Activated naive CD8-positive, alpha-beta T cell treated with anti-CD3 and anti-CD28 coated beads, Interleukin-2, amount 50 U/mL, for 24 hours (primary cell): ENCODE measurements at regions not wholly inside any gene's neighbourhood (a gene's known extent, or its start where the extent isn't known, plus 50 kb on each side); places are given as distances from the start of the nearest gene placed in this dataset.

Source experiments
- ATAC-seq: fragments of 150-1000 bp; cut with Tn5 transposase; one replicate; pipeline ENCODE4 v1.10.0; 2021
- DNase-seq: peaks from one replicate; pipeline ENCODE4 v3.0.0; 2021
- H3K27ac Mint-ChIP-seq: one replicate; pipeline ENCODE4 v1.8.0; 2021; ENCODE audit warnings: mild to moderate bottlenecking, mixed read lengths
- H3K27me3 Mint-ChIP-seq: one replicate; pipeline ENCODE4 v1.8.0; 2021; ENCODE audit warnings: mixed read lengths
- H3K36me3 Mint-ChIP-seq: one replicate; pipeline ENCODE4 v1.8.0; 2021; ENCODE audit warnings: low read depth, mixed read lengths
- H3K4me1 Mint-ChIP-seq: one replicate; pipeline ENCODE4 v1.8.0; 2021; ENCODE audit warnings: mixed read lengths
- H3K4me3 Mint-ChIP-seq: one replicate; pipeline ENCODE4 v1.8.0; 2021; ENCODE audit warnings: mild to moderate bottlenecking, moderate library complexity, mixed read lengths
- H3K9me3 Mint-ChIP-seq: one replicate; pipeline ENCODE4 v1.8.0; 2021; ENCODE audit warnings: mixed read lengths

- no peak overlapping the region for H3K27ac Mint-ChIP-seq
- no peak for ATAC-seq
- no peak for DNase-seq
- no peaks in the 10 kb centered on the region for H3K4me1 Mint-ChIP-seq
- no peaks in the 10 kb centered on the region for H3K36me3 Mint-ChIP-seq
- no peak overlapping the region for H3K4me3 Mint-ChIP-seq
- peaks cover 10% of the 10 kb centered on the region for H3K9me3 Mint-ChIP-seq
- peaks cover 5% of the 10 kb centered on the region for H3K27me3 Mint-ChIP-seq
These were observed 77.3 kb downstream of the KCTD12 start for GRCh38 chr13:76808927-76809326.

GRCh38 chr13:76804801-76805200, 81.4 kb downstream of the KCTD12 start:
- no peaks in the 10 kb centered on the region for H3K4me1 Mint-ChIP-seq
- H3K9me3 Mint-ChIP-seq = peaks cover 4% of the 10 kb centered on the region
- H3K27ac Mint-ChIP-seq = no peak overlapping the region
- no peak for DNase-seq
- no peak for ATAC-seq
- H3K4me3 Mint-ChIP-seq = no peak overlapping the region
- no peaks in the 10 kb centered on the region for H3K27me3 Mint-ChIP-seq
- no peaks in the 10 kb centered on the region for H3K36me3 Mint-ChIP-seq

GRCh38 chr13:76803831-76804230, 82.4 kb downstream of the KCTD12 start:
- H3K9me3 Mint-ChIP-seq = peaks cover 3% of the 10 kb centered on the region
- H3K4me1 Mint-ChIP-seq = no peaks in the 10 kb centered on the region
- DNase-seq (no peak), ATAC-seq (no peak)
- no peaks in the 10 kb centered on the region for H3K27me3 Mint-ChIP-seq
- no peak overlapping the region for H3K4me3 Mint-ChIP-seq
- H3K36me3 Mint-ChIP-seq = no peaks in the 10 kb centered on the region
- no peak overlapping the region for H3K27ac Mint-ChIP-seq

GRCh38 chr13:76800943-76801342, 85.3 kb downstream of the KCTD12 start:
- no peaks in the 10 kb centered on the region for H3K27me3 Mint-ChIP-seq
- DNase-seq = no peak
- no peak for ATAC-seq
- H3K4me3 Mint-ChIP-seq = no peak overlapping the region
- no peaks in the 10 kb centered on the region for H3K9me3 Mint-ChIP-seq
- no peaks in the 10 kb centered on the region for H3K36me3 Mint-ChIP-seq
- H3K4me1 Mint-ChIP-seq = no peaks in the 10 kb centered on the region
- H3K27ac Mint-ChIP-seq = no peak overlapping the region

GRCh38 chr13:76799696-76800095, 86.5 kb downstream of the KCTD12 start:
- no peaks in the 10 kb centered on the region for H3K9me3 Mint-ChIP-seq

GRCh38 chr13:76798037-76798436, 88.2 kb downstream of the KCTD12 start:
- ATAC-seq (no peak), DNase-seq (no peak)
- H3K27me3 Mint-ChIP-seq = no peaks in the 10 kb centered on the region
- no peaks in the 10 kb centered on the region for H3K4me1 Mint-ChIP-seq
- H3K36me3 Mint-ChIP-seq = no peaks in the 10 kb centered on the region
- H3K4me3 Mint-ChIP-seq = no peak overlapping the region
- H3K9me3 Mint-ChIP-seq = no peaks in the 10 kb centered on the region
- no peak overlapping the region for H3K27ac Mint-ChIP-seq

More at GRCh38 chr13:76799696-76800095, 86.5 kb downstream of the KCTD12 start:
- H3K27me3 Mint-ChIP-seq = no peaks in the 10 kb centered on the region
- H3K27ac Mint-ChIP-seq = no peak overlapping the region
- H3K36me3 Mint-ChIP-seq = no peaks in the 10 kb centered on the region
- ATAC-seq = no peak
- H3K4me3 Mint-ChIP-seq = no peak overlapping the region
- H3K4me1 Mint-ChIP-seq = no peaks in the 10 kb centered on the region
- DNase-seq = no peak

DNA sequence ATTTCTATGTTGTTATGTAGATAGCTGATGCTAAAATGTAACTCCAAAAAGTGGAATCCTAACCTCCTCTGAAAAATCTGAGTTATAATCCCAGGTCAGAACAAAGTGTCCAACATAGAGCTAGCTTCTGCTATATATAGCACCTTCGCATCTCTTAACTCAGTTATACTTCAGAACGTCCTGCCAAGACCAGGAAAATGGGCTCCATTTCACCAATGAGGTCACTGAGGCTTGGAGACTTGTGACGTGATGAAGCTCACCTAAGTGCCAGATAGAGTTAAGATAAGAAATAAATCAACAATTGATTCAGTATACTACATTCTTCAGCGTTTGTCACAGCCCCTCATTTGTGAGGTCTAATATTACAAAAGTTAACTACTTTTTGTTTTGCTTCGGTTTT, 88.8 kb downstream of the KCTD12 start:
- Mint-ChIP-seq H3K27ac (no peak overlapping the region), H3K36me3 (no peaks in the 10 kb centered on the region), H3K9me3 (no peaks in the 10 kb centered on the region), H3K4me1 (no peaks in the 10 kb centered on the region), H3K27me3 (no peaks in the 10 kb centered on the region), H3K4me3 (no peak overlapping the region)
- no peak for ATAC-seq
- no peak for DNase-seq

- Mint-ChIP-seq H3K27ac (no peak overlapping the region), H3K36me3 (no peaks in the 10 kb centered on the region), H3K9me3 (no peaks in the 10 kb centered on the region), H3K4me1 (no peaks in the 10 kb centered on the region), H3K27me3 (no peaks in the 10 kb centered on the region), H3K4me3 (no peak overlapping the region)
- DNase-seq (no peak), ATAC-seq (no peak)
These were observed 89.4 kb downstream of the KCTD12 start for GRCh38 chr13:76796851-76797250.

DNA sequence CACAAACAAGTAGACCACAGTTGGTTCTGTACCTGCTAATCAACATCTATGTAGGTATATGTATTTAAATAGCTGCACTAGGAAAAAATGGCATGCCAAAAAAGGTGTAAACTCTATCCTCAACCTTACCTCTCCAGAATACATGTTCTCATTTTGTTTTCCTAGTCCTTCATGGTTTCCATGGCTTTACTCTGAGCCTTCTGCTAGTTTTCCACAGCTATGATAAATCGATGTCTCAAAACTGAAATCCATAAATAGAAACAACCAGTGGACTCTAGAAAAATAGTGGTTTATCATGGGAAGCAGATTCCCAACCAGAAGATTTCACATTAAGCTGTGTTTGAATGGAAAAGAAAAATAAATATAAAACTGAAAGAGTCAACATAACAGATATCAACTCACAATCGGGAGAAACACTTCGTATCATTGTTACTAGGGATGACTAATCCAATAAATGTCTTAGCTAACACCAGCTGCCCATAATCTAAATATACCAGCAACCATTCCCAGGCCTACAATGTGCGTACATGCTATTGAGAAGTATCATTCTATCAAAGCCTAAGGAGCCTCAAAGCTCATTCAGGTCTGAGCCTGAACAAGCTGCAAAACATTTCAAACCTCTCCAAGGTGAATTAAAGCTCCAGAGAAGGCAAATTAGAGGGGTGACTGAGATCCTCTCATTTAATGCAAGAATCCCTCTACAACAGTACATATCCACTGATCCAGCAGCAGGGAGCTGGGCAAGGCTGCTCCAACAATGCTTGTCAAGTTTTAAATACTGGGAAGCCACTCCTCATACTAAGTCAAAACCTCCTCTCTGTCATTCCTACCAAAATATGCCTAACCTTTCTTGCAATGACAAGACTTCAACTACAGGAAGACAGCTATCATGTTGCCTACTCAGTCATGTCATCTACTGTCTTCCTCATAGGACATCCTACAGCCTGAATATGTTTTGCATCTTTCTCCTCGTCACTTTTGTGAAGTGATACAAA, 90.2 kb downstream of the KCTD12 start:
- Mint-ChIP-seq H3K27me3 (no peaks in the 10 kb centered on the region), H3K9me3 (no peaks in the 10 kb centered on the region), H3K4me1 (no peaks in the 10 kb centered on the region), H3K36me3 (no peaks in the 10 kb centered on the region), H3K27ac (no peak overlapping the region), H3K4me3 (no peak overlapping the region)
- ATAC-seq (no peak), DNase-seq (no peak)

GRCh38 chr13:76792731-76793347, 93.4 kb downstream of the KCTD12 start:
- H3K27me3 Mint-ChIP-seq = no peaks in the 10 kb centered on the region
- no peak overlapping the region for H3K4me3 Mint-ChIP-seq
- H3K4me1 Mint-ChIP-seq = no peaks in the 10 kb centered on the region
- ATAC-seq (no peak), DNase-seq (no peak)
- H3K36me3 Mint-ChIP-seq = no peaks in the 10 kb centered on the region
- H3K9me3 Mint-ChIP-seq = no peaks in the 10 kb centered on the region
- H3K27ac Mint-ChIP-seq = no peak overlapping the region

DNA sequence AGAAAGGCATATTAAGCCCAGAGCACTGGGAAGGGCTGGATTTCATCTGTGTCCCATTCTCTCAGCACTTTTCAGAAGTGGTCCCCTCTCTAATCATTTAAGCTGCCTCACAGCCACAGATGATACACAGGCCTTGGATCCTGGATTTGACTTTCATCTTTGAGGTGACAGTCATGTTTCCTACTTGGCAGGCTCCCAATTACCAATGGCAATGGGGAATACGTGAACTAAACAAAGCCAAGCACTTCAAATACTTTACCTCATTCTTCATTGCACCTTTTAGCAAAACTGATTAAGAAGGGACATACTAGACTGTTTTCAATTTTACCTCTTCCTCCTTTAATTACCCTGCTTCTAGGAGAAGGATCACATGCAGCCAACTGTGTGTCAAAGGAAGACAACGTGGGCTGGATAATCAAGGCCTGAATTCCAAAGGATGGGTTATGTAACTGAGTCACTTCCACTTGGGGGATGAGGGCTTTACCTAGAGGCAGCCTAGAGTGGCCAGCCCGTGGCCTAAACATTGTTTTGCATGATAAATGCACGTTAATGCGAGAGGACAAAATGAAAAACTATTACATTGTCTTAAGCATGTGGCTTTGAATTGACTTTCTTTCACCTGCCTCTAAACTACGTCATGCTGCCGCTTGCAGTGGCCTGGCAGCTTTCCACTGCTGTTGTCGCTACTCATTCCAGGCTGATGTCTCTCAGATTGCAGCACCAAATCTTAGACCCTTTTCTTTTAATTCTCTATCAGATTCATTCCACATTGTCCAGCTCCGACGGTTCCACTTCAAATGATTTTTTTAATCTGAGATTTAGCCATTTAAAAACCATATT, 95.0 kb downstream of the KCTD12 start:
- H3K36me3 Mint-ChIP-seq = no peaks in the 10 kb centered on the region
- no peak overlapping the region for H3K27ac Mint-ChIP-seq
- no peaks in the 10 kb centered on the region for H3K27me3 Mint-ChIP-seq
- H3K9me3 Mint-ChIP-seq = peaks cover 2% of the 10 kb centered on the region
- H3K4me3 Mint-ChIP-seq = no peak overlapping the region
- ATAC-seq = no peak
- H3K4me1 Mint-ChIP-seq = no peaks in the 10 kb centered on the region
- no peak for DNase-seq

- H3K4me1 Mint-ChIP-seq = no peaks in the 10 kb centered on the region
- DNase-seq = no peak
- H3K27me3 Mint-ChIP-seq = no peaks in the 10 kb centered on the region
These were observed 95.7 kb downstream of the KCTD12 start for GRCh38 chr13:76790526-76790925.

DNA sequence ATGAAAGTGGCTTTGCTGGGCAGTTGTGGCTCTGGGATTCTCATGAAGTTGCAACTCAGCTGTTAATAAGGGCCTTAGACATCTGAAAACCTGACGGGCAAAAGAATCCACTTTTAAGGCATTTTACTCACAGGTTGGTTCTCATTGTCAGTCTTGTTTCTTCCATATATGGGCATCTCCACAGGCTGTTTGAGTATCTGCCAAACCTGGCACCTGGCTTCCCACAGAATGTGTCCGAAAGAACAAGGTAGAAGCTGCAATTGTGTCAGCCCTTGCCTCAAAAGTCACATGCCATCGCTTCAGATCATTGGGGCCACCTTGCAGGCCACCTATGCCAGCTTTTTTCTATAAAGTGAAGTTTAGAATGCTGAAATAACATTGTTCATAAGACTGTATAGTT, 102.4 kb downstream of the KCTD12 start:
- Mint-ChIP-seq H3K4me3 (no peak overlapping the region), H3K27me3 (no peaks in the 10 kb centered on the region), H3K27ac (no peak overlapping the region), H3K4me1 (no peaks in the 10 kb centered on the region), H3K9me3 (peaks cover 8% of the 10 kb centered on the region), H3K36me3 (no peaks in the 10 kb centered on the region)
- DNase-seq (no peak), ATAC-seq (no peak)

More at GRCh38 chr13:76790526-76790925, 95.7 kb downstream of the KCTD12 start:
- Mint-ChIP-seq H3K36me3 (no peaks in the 10 kb centered on the region), H3K4me3 (no peak overlapping the region), H3K9me3 (peaks cover 8% of the 10 kb centered on the region), H3K27ac (no peak overlapping the region)
- ATAC-seq = no peak

GRCh38 chr13:76778853-76779252, 107.4 kb downstream of the KCTD12 start:
- H3K4me3 Mint-ChIP-seq = no peak overlapping the region
- no peaks in the 10 kb centered on the region for H3K9me3 Mint-ChIP-seq
- H3K27me3 Mint-ChIP-seq = no peaks in the 10 kb centered on the region
- DNase-seq (no peak), ATAC-seq (no peak)
- H3K4me1 Mint-ChIP-seq = no peaks in the 10 kb centered on the region
- no peaks in the 10 kb centered on the region for H3K36me3 Mint-ChIP-seq
- H3K27ac Mint-ChIP-seq = no peak overlapping the region
